Psoas muscle (tissue), 7 donors: ENCODE measurements at regions not wholly inside any gene's neighbourhood (a gene's known extent, or its start where the extent isn't known, plus 50 kb on each side); places are given as distances from the start of the nearest gene placed in this dataset.

Source experiments
- ATAC-seq, 4 donors: fragments of 200-7000 bp; cut with Tn5 transposase; one replicate each; pipeline ENCODE4 v1.9.1; 2020; ENCODE audit warnings: moderate library complexity in 3 of 4, mild to moderate bottlenecking in 2 of 4
- DNase-seq, 2 donors: peaks; one replicate each; pipeline ENCODE4 v3.0.0-alpha.2; 2020
- H3K27ac ChIP-seq: fragments of 200-600 bp; one replicate; pipeline ENCODE4 v1.8.0; 2022
- H3K27me3 ChIP-seq, 3 donors: fragments of 200-600 bp in 1 of 3; one replicate each; pipeline versions ENCODE4 v1.6.1 to v1.8.0; 2013 to 2022; ENCODE audit warnings: low read length in 2 of 3, mild to moderate bottlenecking in 2 of 3, moderate library complexity in 1 of 3; ENCODE audit not compliant: insufficient read depth in 3 of 3
- H3K36me3 ChIP-seq, 2 donors: fragments of 200-600 bp in 1 of 2; one replicate each; pipeline versions ENCODE4 v1.6.1 to v1.8.0; 2013 to 2022; ENCODE audit warnings: low read depth in 1 of 2, mild to moderate bottlenecking in 1 of 2, moderate library complexity in 1 of 2; ENCODE audit not compliant: insufficient read depth in 1 of 2
- H3K4me1 ChIP-seq: fragments of 200-600 bp; one replicate; pipeline ENCODE4 v1.8.0; 2022
- H3K4me3 ChIP-seq: fragments of 200-600 bp; one replicate; pipeline ENCODE4 v1.8.0; 2022; ENCODE audit warnings: mild to moderate bottlenecking
- H3K9me3 ChIP-seq: fragments of 200-600 bp; one replicate; pipeline ENCODE4 v1.8.0; 2022
- CTCF ChIP-seq: fragments of 200-600 bp; IDR thresholded peaks from one replicate; pipeline ENCODE4 v1.8.0; 2022; ENCODE audit warnings: antibody characterized with exemption
- WGBS, 3 donors: extraction: QIAGEN DNeasy Blood & Tissue Kit; methylation state at CpG; one replicate each; pipeline versions ENCODE4 v1.1.6 to v1.1.7; 2013; 5-methylcytosine and 5-hydroxymethylcytosine counted together
- intact Hi-C, 2 donors: fragments of 100-400 bp; cut with DNase I; formaldehyde crosslinking; loops; one replicate each; pipeline versions ENCODE4 v1.11.0 to v1.14.2; 2022
- donor health status: healthy with polysubstance abuse.
- donor health status: DM: no; HTN: no; CAD: no; lungs with moderate emphysema.
- donor health status: Bipolar disorder and iron deficiency.
- donor health status: healthy.
- donor health status: DM: yes; HTN: yes; CAD: no.
- donor health status: DM: no; HTN: no; CAD: no.
- donor health status: DM: yes; HTN: yes; CAD: no.

GRCh38 chr7:25383402-25383801, 155.1 kb upstream of the NPVF start:
- Histone ChIP-seq H3K27me3 (peaks cover 0 to 3% (median 0%) of the 10 kb centered on the region in 3 donors), H3K4me3 (no peak overlapping the region), H3K36me3 (no peaks in the 10 kb centered on the region), H3K9me3 (no peaks in the 10 kb centered on the region), H3K27ac (no peak overlapping the region), H3K4me1 (no peaks in the 10 kb centered on the region)
- 73 to 81% (median 73%) methylated on average over 2 of the region's 2 CpGs for WGBS, 3 donors
- intact Hi-C loops: no loop called here
- ATAC-seq (no peak), DNase-seq (no peak)
- no peak for TF ChIP-seq CTCF

DNA sequence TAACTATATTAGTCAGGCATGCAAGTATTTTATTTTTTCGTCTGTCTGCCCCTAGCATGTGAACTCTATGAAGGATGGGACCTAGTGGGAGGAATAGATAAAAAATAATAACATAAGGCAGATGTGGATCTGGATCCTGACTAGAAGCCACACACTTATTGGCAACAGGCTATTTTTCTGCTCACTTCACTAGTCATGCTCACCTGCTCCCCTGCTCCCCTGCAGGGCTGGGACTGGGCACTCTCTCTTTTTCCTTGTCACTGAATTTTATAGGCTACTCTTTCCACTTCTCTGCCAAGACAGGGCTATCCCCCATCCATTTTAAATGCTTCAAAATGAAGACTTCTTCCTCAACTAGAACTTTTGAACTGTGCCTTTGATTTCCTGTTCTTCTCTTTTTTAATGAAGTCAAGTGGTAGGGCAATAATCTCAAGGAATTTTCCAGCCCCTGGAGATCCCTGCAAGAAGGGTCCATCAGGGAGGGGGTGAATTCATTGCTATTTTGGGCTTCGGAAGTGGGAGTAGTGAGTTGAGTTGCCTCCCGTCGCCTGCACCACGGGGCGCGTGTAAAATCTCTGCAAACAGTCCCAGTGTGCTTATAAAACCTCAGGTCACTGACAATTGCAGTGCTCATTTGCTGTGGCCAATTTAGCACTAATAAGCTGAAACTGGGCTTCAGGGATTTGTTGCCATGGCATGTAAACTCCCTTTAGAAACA, 156.7 kb upstream of the NPVF start:
- Histone ChIP-seq H3K9me3 (no peaks in the 10 kb centered on the region), H3K27ac (no peak overlapping the region), H3K4me3 (no peak overlapping the region), H3K4me1 (no peaks in the 10 kb centered on the region), H3K27me3 (peaks cover 0 to 3% (median 0%) of the 10 kb centered on the region in 3 donors), H3K36me3 (no peaks in the 10 kb centered on the region)
- intact Hi-C loops: loop anchor here in 1 of 2 donors (5.0 kb wide), 1 partner anchor 123 kb away; no protein-coding TSS in a partner anchor
- DNase-seq: no peak
- WGBS, 3 donors: 32 to 65% (median 37%) methylated on average over 7 of the region's 7 CpGs
- ATAC-seq: no peak
- no peak for TF ChIP-seq CTCF

DNA sequence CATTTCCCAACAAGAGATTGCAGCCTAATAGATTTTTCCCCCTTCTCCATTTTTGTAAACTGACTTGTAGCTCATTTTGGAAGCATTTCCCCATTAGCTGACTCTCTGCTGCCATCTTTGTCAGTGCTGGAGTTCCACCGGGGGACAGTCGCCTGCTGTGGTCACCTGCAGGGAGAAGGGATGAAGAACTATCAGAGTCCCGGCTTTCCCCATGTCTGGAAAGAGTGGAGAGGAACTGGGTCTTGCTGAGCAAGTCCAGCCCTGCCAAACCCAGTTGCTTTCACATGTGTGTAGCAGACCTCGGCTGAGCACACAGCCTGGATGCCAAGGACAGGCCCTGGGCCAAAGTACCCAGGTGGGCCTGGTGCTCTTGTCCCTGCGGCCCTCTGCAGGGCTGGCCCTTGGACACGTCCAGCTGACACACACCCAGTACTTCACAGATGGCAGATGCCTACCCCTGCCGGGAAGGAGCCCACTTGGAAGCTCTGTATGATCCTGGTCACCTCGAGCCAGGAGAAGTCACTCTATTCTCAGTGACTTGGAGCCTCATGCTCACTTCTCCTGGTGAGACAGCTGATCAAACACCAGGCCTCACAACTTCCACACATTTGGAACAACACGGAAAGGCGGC, 157.3 kb upstream of the NPVF start:
- DNase-seq (no peak), ATAC-seq (no peak)
- Histone ChIP-seq H3K4me1 (no peaks in the 10 kb centered on the region), H3K9me3 (no peaks in the 10 kb centered on the region), H3K27me3 (peaks cover 0 to 3% (median 0%) of the 10 kb centered on the region in 3 donors), H3K27ac (no peak overlapping the region), H3K36me3 (no peaks in the 10 kb centered on the region), H3K4me3 (no peak overlapping the region)
- intact Hi-C loops: loop anchor here in 1 of 2 donors (5.0 kb wide), 1 partner anchor 123 kb away; no protein-coding TSS in a partner anchor
- no peak for TF ChIP-seq CTCF
- WGBS, 3 donors: 52 to 68% (median 52%) methylated on average over 10 of the region's 10 CpGs

DNA sequence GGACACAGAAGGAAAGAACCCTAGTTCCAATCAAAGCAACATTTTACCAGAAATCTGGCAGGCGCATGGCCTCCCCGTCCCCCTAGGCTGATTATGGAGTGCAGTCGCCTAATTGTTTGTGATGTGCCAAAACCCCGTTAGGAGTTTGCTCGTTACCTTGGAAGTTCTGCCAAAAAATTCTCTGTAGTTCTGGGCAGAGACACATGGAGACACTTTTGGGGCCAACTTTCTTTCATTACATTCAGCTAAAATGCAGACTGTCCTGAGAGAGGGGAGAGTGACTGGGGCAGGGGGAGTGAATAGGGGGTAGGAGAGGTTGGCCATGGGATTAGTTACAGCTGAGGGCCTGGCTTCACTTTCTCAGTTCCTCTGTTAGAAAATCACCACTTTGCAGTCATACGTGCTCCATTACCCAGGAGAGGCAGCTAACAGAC, 158.0 kb upstream of the NPVF start:
- Histone ChIP-seq H3K27ac (no peak overlapping the region), H3K36me3 (no peaks in the 10 kb centered on the region), H3K27me3 (peaks cover 0 to 3% (median 0%) of the 10 kb centered on the region in 3 donors), H3K4me1 (no peaks in the 10 kb centered on the region), H3K4me3 (no peak overlapping the region), H3K9me3 (no peaks in the 10 kb centered on the region)
- no peak for TF ChIP-seq CTCF
- intact Hi-C loops: loop anchor here in 1 of 2 donors (5.0 kb wide), 1 partner anchor 124 kb away; no protein-coding TSS in a partner anchor
- WGBS, 3 donors: 51 to 72% (median 57%) methylated on average over 6 of the region's 6 CpGs
- no peak for DNase-seq
- ATAC-seq: no peak
